Activated CD8-positive, alpha-beta memory T cell treated with anti-CD3 and anti-CD28 coated beads, Interleukin-2, amount 50 U/mL, for 4 hours (primary cell): ENCODE measurements at regions not wholly inside any gene's neighbourhood (a gene's known extent, or its start where the extent isn't known, plus 50 kb on each side); places are given as distances from the start of the nearest gene placed in this dataset.

ENCODE experiments used
- DNase-seq: peaks from one replicate; pipeline ENCODE4 v3.0.0-alpha.2; 2020

DNA sequence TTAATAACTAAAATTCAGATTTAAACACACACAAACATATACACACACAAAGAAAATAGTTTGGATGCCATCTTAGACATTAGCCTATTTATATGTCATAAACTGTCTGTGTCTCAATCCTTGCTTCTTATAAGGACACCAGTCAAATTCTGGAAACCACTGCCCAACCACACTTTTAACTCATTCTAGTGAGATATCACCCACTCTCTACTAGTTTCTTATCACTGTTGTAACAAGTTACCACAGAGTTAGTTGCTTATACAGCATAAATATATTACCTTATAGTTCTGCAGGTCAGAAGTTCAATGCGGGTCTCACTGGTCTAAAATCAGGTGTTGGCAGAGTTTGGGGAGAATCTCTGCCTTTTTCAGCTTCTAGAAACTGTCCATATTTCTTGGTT is 239.1 kb downstream of the MTX2 start:
- no peak for DNase-seq

DNA sequence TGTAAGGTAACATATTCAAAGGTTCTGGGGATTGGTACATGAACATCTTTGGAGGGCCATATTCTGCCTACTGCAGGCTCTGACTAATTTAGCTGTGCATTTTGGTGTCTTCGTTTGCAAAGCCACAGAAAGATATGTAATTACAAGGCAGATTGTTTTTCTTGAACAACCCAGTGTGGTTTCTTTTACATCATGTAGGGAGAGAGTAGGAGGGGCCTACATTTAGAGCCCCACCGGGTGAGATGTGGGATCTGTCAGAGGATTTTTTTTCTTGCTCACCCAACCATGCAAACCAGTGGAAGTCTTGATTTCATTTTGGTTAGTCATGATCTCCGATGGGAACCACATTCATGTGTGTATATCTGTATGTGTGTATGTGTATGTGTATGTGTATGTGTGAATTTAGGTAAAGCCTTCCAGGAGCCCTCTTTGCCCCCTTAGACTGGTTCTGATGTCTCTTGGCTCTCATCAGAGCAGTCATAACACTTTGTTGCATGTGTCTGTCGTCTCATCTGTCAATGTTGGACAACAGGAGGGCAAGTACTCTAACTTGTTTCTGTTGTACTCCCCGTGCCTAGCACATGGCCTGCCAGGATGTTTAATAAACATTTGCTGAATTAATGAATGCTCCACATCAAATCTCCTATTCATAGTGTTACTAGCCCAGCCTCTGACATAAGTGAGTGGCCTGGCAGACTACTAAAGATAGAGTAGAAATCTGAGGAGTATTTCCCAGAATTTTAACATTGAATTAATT is 239.9 kb downstream of the MTX2 start:
- no peak for DNase-seq

DNA sequence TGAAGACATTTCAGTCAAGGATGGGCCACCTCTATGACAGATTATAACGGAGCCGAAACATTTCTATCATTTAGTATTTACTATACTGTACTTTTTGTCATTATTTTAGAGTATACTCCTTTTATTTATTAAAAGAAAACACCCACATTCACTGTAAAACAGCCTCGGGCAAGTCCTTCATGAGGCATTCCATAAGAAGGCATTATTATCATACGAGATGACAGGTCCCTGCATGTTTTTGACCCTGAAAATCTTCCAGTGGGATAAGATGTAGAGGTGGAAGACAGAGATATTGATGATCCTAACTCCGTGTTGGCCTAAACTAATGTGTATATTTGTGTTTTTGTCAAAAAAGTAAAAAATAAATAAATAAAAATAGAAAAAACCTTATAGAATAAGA is 245.0 kb downstream of the MTX2 start:
- no peak for DNase-seq

DNA sequence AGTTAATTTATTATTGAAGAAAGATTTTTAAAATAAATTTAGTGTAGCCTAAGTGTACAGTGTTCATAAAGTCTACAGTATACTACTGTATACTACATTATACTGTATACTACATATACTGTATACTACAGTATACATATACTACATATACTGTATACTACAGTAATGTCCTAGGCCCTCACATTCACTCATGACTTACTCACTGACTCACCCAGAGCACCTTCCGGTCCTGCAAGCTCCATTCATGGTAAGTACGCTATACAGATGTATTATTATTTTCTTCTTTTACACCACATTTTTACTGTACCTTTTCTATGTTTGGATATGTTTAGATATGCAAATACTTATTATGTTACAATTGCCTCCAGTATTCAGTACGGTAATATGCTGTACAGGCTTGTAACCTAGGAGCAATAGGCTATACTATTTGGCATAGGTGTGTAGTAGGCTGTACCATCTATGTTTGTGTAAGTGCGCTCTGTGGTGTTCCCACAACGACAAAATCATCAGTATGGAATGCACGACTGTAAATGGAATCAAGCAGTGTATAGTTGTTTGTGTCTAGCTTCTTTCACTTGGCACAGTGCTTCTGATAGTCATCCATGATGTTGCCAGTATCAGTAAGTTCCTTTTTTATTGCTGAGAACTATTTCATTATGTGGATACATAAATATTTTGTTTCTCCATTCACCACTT is 245.7 kb downstream of the MTX2 start:
- no peak for DNase-seq

DNA sequence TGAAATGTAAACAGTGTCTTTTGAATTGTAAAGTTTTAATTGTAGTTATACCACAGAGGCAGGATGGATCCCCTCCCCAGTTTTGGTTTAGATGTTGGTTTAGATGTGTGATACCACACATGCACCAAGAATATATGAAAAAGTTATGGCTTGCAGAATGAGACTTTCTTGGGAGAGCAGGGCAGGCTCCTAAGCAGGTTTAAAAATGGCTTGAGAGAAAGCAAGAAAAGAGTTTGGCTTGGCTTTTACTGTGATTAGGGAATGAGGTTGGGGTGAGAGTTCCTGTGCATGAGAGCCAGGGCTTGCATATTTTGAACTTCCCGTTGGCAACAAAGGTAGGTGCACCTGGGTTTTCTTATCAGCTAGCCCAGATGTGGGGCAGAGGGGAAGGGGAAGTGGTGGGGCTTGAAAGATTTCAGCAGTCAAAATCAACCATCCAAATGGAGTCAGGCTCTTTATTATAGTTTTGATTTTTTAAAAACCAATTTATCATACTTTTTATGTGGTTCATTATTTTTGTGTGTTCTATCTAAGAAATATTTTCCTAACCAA is 246.9 kb downstream of the MTX2 start:
- no peak for DNase-seq

DNA sequence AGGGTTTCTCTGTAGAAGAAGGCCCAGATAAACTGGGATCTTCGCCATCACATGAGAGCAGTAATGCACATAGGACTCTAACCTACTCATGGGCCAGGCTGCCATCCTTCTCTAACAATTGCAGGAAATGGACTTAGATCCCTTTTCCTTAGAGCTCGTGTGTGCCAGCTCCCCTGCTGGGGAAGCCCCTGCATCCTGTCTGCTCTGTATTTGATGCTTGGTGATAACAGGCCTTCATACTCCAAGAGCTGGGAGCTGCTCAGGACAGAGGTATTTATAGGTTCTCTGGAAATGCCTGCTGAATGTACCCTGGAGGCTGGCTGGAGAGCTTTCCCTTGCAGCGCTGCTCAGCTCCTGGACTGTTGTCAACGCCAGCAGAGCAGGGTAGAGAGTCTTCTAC is 249.6 kb downstream of the MTX2 start:
- no peak for DNase-seq

DNA sequence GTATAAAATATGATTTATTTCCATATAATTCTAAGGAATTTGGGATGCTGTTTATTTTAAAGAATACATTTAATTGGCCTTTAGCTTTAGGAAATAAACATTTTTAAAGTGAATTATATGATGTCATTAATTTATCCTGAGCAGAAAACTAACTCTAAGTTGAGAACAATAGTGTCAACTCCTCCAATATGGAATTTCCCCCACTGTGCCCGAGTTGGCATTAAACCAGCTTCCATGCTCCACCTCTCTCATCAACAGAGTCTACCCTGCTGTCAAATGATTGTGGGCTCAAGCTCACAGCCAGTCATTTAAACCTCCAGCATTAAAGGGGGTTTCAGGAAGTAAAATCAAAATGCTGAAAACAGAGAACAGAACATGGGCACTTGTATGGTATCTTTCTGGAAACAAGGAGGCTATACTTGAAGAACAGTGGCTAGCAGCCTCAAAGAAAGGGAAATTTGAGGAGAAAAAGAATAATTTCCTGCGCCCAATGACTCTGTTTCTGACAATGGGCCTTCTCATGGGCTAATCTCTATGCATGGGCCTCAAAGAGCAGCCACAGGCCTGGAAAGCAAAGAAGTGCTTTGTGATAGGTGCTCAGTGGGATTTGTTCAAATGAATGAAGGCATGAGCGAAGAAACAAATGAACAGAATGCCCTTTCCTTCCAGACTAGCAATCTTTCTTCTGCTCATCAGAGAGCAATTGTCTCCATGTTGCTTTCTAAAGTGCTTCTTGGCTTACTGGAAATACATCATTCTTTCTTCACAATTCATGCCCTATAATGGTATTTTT is 252.8 kb downstream of the MTX2 start:
- DNase-seq, result no peak

DNA sequence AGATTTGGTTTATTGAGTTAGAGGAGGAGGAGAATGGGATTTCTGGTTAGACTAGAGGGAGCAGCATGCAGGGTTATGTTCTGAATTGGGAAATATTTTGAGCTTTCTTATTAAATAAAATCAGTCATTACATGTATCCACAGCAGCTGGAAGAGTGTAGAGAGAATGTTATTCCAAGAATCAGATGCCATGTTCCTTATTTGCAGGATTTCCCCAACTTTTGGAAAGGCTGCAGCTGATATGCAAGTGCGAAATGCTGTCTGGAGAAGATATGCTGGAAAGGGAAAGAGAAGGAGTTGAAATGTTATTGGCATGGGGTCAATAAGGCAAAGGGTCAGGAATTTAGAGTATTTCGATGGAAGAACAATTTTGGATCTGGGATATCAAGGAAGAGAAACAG is 255.8 kb downstream of the MTX2 start:
- no peak for DNase-seq

DNA sequence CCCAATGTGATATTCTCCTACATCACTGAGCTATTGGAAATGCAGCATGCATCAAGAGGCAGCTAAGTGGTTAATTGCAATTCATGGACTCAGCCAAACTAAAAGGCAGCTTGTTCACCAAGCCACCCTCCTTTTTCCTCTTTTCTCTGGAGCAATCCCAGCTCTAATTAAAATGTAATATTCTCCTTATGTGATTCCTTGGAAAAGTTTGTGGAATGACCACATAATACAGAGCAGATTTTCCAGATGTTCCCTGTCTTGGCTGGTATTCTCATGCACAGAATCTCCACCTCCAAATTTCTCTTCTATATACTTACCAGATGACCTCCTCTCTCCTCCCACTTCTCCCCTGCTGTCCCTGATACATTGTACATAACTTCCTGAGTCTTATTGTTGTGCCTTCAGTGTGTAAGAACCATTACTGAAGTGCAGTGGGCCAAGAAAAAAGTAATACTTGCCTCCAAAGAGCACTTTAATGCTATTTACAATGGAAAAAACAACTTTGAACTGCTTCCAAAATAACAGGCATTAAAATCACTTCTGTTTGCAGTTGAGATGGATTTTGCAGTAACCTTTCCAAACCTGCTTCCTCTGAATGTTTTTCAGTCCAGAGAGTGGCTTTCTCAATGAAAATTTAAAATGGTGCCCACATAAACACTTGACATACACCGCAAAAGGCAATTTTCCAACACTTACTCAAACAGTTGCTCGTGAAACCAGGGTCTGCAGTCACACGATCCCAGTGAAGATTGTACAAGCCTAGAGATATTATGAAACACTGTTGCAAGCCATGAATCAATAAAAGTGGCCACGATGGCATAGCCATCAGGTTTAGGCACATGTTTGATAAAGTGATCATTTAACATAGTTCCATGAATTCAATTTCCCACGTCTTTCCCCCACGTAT is 258.0 kb downstream of the MTX2 start:
- no peak for DNase-seq

DNA sequence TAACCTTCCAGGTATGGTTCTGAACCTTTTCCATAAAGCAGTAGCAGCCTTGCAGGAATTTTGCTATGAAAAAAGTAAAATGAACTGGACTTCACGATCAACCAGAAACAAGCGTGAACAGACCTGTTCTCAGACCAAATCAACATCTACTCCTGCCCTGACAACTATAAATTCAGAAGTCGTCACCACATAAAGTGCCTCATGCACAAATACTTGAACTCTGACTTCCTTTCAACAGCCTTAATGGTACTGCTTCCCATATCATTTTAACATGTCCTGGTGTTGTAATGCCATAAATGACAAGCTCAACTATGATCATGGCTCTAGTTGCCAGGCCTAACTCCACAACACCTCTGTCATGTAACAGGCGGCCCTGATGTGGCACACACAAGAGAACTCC is 262.4 kb downstream of the MTX2 start:
- DNase-seq, result no peak

DNA sequence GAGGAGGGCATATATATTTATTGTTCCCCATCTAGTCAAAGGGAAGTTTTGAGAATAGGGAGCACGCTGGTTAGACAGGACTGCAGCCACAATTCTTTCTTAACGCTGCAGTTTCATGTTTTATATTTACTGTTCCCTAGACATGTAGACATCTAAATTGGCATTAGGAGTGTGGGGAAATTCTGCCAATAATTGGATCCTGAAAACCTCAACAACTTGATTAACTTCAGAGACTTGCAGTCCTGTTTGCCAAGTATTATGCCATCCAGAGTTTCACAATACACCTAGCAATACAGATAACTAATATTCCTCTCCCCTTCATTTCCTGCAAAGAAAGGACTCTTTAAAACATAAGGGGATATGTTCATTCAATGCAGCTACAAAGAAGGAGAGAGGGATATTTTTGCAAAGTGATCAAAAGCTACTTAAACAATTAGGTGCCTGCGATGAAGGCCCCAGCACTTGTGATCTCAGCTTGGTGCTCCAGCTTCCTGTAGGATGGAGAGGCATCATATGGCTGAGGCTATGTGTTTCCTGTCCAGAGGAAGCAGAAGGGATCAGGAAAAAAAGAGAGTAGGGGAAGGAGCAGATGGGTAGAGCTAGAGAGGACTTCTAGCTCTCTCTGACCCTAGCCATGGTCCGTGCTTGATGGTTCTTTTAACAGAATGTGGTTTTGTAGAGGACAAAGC is 264.4 kb downstream of the MTX2 start:
- DNase-seq, result no peak

DNA sequence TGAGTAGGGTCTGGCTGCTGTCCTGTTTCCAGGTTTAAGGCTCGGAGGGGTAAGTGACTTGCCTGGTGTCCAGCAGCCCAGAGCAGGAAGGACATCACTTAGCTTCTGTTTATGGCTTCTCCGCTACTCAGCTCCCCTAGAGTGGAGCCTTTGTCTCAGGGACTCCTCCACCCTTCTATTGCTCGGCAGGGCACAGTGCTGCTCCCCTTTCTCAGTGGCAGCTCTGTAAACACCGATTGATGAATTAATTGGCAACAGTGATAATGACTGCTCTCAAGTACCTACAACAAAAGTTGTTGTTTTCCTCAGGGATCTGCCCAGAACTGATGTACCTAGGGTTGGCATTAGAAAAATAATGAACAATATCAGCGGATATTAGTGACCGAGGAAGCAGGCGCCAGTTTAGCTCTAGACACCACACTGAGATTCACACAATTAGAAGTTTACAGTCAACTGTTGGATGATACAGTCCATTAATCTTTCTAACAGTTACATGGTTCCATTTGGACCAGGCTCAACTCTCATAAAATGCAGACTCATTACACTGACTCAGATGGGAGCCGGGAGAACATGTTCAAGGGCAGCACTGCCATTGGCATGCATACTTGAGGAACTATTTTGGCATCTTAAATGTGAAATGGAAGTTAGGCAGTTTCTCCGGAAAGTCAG is 265.7 kb downstream of the MTX2 start:
- no peak for DNase-seq

DNA sequence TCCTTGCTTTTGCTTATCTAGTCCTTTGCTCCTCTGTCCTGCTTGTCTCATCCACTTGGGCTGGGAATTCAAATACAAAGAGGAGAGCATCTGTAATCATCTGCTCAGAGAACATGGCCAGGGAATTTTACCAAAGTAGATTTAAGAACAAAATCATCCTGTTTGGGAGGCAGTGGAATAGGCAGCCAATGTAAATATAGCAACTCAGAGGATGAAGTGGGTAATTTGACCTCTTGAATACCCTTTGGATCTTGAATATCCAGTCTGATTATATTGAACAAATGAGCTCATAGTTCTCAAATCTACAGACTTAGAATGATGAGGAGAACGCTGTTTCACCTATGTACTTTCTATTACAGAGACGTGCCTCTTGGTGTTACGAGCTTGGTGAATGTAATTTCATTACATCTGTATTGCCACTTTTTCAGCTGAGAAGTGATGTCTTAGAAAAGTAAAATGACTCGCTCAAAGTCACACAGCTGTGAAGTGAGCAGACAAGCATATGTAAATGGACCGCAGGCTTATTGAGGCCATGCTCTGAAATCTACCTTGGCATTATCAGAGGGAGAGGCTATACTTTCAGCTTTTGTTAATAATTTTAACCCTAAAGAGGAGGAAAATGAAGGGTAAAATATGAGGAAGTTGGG is 266.3 kb downstream of the MTX2 start:
- DNase-seq, result no peak

DNA sequence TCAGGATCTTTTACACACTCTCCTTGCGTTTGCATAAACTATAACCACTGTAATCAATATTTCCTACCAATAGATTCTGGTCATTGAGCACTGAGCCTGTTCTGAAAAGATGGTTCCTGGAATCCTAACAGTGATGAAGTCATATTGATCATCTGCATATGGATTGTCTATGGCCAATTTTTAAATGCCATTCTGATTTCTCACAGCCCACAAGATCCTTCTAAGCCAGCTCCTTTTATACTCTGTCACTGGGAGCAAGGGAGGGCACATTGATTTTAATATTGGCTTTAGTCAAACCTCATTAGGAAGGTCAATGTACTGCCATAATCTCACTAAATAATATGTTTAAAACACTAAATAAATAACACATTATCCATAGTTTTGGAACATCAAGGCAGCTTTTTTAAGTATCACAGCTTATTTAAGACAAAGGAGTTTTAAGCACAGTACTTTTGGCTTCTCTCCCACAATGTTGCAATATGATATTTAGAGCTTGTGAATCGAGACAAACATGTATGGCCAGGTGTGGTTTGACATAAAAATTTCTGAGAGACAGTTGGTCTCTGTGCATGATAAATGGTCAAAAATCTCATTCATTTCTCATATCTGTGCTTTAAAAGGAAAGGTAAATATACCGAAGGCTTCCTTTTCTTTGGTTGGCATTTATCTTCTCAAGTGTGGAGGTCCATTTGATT is 267.3 kb downstream of the MTX2 start:
- DNase-seq, result no peak

DNA sequence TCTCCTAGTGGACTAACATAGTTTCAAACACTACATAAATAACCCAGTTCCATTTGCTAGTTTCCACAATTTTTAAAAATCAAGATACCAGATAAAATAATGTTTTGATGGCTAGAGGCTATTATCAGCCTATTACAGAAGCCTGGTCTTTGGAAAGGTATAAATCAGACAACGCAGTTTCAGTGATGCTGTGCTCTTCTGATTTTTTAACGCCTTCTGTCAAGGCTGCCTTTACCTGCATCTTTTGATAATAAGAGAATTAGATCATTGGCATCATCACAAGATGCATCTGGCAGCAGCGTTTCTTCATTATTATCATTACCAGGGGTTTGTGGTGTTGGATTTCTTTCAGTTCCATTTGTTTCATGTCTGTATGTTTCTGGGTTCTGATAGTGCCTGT is 268.7 kb downstream of the MTX2 start:
- no peak for DNase-seq

DNA sequence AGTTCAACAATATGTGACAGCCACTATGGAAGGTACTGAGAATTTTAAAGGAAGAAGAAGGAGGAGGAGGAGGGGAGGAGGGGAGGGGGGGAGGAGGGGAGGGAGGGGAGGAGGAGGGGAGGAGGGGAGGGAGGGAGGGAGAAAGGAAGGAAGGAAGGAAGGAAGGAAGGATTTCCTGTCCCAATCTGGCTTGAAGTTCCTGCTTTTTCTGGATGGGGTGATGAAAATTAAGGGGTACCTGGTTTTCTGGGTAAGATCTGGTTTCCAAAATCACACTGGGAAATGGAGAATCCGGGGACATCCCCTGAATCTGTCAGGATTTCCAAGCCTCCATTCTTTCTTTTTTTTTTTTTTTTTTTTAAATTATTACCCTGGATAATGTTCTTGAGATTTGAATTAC is 271.8 kb downstream of the MTX2 start:
- no peak for DNase-seq

DNA sequence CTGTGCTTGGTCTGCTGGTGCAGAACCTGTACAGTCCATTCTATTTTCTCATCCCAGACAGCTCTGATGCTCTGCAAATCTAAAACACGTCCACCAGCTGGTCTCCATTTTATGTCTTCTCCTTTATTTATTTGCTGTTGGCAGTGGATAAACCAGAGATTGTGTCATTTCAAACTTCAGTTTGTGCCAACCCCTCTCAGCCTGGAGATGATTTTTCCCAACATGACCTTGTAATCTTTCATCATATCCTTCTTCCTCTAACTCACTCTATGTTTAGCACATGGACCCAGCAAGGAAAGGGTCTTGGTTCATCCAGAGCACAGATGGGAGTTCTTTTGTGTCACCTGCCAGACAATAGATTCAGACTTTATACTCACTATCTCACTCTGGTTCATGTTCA is 273.2 kb downstream of the MTX2 start:
- DNase-seq, result no peak

DNA sequence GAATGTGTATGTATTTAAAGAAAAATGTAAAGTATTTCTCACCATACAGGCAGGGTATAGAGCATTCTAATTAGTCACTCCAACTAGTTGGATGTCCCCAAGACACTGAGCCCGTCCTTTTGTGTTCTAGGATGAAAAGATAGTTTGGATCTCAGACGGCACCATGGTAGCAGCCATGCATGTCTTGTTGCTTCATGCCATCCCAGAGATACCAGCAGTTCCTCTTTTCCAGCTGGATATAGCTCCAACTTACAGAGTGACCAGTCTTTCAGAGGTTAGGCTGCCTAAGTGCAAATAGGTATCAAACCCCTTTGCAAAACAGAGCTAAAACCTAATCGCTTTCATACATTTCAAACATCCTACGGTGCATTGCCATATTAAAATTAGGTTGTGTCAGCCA is 275.3 kb downstream of the MTX2 start:
- no peak for DNase-seq

DNA sequence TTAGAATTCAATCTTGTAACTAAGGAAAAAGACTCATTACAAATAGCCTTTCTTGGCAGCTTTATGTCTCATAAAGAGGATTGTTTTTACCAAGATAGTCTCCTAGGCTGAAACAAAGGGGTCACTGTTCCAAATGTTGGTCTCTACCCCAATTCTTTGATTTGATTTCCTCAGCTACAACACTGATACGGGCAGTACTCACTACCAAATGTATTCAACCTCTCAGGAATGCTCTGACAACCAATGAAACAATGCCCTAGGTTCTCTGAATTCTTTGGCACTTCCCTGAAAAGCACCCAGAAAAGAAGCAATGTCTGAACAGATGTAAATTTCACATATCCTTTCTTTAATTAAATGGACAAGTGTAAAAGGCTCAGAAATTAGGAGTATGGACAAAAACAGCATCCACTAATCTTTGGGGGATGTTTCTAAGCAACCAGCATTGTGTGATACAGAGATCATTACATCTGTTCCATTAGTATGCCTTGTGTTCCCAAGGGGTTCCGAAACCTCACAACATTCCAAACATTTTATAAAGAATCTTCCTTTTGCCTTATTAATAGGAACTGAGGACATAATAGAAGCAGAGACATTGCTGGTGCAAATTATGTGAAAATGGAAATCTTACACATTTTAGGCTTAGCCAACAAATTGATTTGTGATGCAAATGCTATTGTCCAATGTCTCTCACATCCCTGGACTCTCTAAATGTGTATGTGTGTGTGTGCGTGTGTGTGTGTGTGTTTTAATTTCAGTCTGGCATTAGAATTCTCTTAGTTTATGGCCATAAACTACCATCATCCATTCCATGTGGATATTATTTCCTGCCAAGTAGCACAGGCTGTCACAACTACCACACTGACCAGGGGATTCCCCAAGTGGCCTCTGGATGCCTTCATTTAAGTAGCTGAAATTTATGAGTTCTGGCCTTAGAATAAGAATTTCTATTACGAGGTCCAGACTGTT is 276.0 kb downstream of the MTX2 start:
- no peak for DNase-seq
